Vagina (tissue), 2 donors: ENCODE measurements at regions not wholly inside any gene's neighbourhood (a gene's known extent, or its start where the extent isn't known, plus 50 kb on each side); places are given as distances from the start of the nearest gene placed in this dataset.
A peak's percentile ranks its signal among the peaks of the same experiment; 100 is the strongest.

ENCODE experiments used
- DNase-seq, 2 donors: peaks; one replicate each; pipeline ENCODE4 v3.0.0-alpha.2; 2017; ENCODE audit errors: extremely low spot score in 2 of 2
- H3K27ac ChIP-seq: fragments of 200-600 bp; sonication (generic); one replicate; pipeline ENCODE4 v1.5.1; 2019
- H3K27me3 ChIP-seq: fragments of 200-600 bp; sonication (generic); one replicate; pipeline ENCODE4 v1.5.1; 2019
- H3K36me3 ChIP-seq, 2 donors: fragments of 200-600 bp; sonication (generic); one replicate each; pipeline ENCODE4 v1.5.1; 2017 to 2019
- H3K4me1 ChIP-seq: fragments of 200-600 bp; sonication (generic); one replicate; pipeline ENCODE4 v1.5.1; 2019
- H3K4me3 ChIP-seq, 2 donors: fragments of 200-600 bp; sonication (generic); 1 replicate in 1 of 2; 2 replicates in 1 of 2; pipeline ENCODE4 v1.5.1; 2016 to 2019
- H3K9me3 ChIP-seq: fragments of 200-600 bp; sonication (generic); one replicate; pipeline ENCODE4 v1.5.1; 2019
- POLR2A ChIP-seq, 2 donors: fragments of 450-650 bp; IDR thresholded peaks; one replicate each; pipeline ENCODE4 v1.6.1; 2017; ENCODE audit warnings: antibody characterized with exemption in 2 of 2, mild to moderate bottlenecking in 2 of 2, moderate library complexity in 2 of 2
- POLR2AphosphoS5 ChIP-seq, 2 donors: sonication (generic); formaldehyde crosslinking; IDR thresholded peaks; one replicate each; pipeline ENCODE4 v1.9.0; 2017; ENCODE audit warnings: antibody characterized with exemption in 2 of 2, mild to moderate bottlenecking in 2 of 2, low read depth in 1 of 2; ENCODE audit not compliant: insufficient read depth in 1 of 2
- intact Hi-C: fragments of 100-400 bp; cut with DNase I; formaldehyde crosslinking; loops from one replicate; pipeline ENCODE4 v1.15.1; 2023
- TF ChIP-seq, protein P1 (sequence below), 3 experiments: fragments of 450-650 bp in 2 of 3; fragments of 200-600 bp in 1 of 3; sonication (generic) in 1 of 3; IDR thresholded peaks; one replicate each; pipeline ENCODE4 v1.5.1; 2017 to 2019; ENCODE audit warnings: antibody characterized with exemption in 3 of 3, mild to moderate bottlenecking in 2 of 3, moderate library complexity in 2 of 3

DNA sequence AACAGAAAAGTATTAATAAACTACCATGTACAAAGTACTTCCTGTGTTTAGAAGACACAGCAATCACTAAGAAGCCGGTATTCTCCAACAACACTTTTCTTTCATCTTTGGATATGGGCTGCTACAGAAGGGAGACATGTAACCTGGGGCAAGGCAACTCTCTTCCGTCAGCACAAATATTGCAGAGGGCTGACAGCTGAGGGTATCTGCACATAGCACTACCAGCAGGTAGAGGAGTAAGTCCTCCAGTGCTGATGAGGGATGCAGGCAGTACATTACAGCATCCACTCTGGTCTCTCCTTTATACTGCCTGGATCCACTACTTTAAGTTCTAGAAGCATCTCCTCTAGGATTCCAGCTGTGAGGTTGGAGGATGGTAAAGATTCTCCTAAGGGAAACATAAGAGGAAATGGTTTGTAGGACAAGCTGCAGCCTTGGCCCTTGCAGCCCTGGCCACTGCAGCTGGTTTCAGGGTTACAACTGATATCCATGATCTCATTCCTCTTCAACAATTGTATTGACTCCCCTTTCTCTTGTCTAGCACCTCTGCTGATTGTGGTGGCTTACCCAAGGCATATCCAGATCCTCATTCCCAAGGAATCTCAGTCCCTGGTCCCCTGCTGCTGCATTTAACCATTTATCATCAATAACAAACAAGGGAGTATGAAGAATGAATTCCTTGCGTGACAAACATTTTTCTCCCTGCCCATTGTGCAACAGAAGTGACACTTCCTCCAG, 110.7 kb upstream of the ADGRF1 start:
- no peaks in the 10 kb centered on the region for H3K9me3 ChIP-seq
- DNase-seq: peak in 1 of 2 donors; percentile 22
- H3K4me3 ChIP-seq: no peak overlapping the region
- TF ChIP-seq POLR2A (IDR thresholded peaks at IDR 0.05) (no peak), POLR2AphosphoS5 (IDR thresholded peaks at IDR 0.05; ENCODE audit: insufficient read depth in 1 of 2, low read depth in 1 of 2) (no peak)
- TF ChIP-seq, protein P1, sequence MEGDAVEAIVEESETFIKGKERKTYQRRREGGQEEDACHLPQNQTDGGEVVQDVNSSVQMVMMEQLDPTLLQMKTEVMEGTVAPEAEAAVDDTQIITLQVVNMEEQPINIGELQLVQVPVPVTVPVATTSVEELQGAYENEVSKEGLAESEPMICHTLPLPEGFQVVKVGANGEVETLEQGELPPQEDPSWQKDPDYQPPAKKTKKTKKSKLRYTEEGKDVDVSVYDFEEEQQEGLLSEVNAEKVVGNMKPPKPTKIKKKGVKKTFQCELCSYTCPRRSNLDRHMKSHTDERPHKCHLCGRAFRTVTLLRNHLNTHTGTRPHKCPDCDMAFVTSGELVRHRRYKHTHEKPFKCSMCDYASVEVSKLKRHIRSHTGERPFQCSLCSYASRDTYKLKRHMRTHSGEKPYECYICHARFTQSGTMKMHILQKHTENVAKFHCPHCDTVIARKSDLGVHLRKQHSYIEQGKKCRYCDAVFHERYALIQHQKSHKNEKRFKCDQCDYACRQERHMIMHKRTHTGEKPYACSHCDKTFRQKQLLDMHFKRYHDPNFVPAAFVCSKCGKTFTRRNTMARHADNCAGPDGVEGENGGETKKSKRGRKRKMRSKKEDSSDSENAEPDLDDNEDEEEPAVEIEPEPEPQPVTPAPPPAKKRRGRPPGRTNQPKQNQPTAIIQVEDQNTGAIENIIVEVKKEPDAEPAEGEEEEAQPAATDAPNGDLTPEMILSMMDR (IDR thresholded peaks at IDR 0.05): no peak
- intact Hi-C loops: no loop called here
- H3K36me3 ChIP-seq: no peaks in the 10 kb centered on the region
- no peaks in the 10 kb centered on the region for H3K4me1 ChIP-seq
- no peak overlapping the region for H3K27ac ChIP-seq
- no peaks in the 10 kb centered on the region for H3K27me3 ChIP-seq

DNA sequence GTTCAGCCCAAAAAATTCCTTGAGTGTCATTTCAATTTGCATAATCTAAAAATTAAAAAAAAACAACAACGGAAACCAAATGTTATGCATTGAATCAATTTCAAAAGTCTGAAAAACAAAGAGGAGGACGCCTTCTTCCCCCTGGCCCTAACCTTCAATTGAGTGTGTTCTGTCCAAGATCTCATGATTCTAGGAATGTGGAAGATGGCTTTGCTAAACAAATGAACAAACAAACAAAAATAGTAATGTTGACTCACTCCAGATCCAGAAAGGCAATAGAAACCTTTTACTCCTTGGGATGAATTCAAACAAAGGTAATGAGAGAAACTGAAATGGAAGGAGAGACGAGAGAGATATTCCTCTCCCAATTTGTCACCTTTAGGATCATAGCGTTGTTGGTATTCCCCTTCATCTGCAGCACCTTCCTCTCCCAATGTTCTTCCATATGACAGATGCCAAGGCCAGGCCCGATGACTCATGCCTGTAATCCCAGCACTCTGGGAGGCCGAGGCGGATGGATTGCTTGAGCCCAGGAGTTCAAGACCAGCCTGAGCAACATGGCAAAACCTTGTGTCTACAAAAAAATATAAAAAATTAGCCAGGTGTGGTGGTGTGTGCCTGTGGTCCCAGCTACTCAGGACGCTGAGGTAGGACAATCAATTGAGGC, 109.2 kb upstream of the ADGRF1 start:
- peaks cover 7% of the 10 kb centered on the region for H3K4me1 ChIP-seq

DNA sequence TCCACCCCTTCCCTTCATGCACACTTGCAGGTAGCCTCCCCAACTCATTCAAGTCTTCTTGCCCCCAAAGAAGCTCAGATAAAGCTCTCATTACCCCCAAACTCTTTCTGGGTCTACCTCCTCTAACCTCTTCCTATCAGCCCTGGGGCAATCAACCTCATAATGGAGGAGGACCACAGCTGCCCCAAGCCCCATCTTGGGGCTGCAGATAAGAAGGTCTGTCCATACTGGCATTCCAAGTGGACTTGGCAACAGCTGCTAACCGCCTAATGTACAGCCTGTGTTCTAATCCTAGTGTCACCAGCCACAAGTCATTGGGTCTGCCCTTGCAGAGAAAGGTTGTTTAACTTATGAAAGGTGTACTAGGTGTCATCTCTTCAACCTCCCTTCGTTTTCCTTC, 107.4 kb upstream of the ADGRF1 start:
- DNase-seq: no peak

More for the DNA sequence above, 109.2 kb upstream of the ADGRF1 start:
- intact Hi-C loops: no loop called here
- Histone ChIP-seq H3K4me3 (no peak overlapping the region), H3K36me3 (no peaks in the 10 kb centered on the region), H3K27ac (no peak overlapping the region), H3K9me3 (no peaks in the 10 kb centered on the region), H3K27me3 (no peaks in the 10 kb centered on the region)
- DNase-seq: no peak
- TF ChIP-seq, protein P1 (IDR thresholded peaks at IDR 0.05): no peak
- TF ChIP-seq POLR2AphosphoS5 (IDR thresholded peaks at IDR 0.05; ENCODE audit: insufficient read depth in 1 of 2, low read depth in 1 of 2) (no peak), POLR2A (IDR thresholded peaks at IDR 0.05) (no peak)

DNA sequence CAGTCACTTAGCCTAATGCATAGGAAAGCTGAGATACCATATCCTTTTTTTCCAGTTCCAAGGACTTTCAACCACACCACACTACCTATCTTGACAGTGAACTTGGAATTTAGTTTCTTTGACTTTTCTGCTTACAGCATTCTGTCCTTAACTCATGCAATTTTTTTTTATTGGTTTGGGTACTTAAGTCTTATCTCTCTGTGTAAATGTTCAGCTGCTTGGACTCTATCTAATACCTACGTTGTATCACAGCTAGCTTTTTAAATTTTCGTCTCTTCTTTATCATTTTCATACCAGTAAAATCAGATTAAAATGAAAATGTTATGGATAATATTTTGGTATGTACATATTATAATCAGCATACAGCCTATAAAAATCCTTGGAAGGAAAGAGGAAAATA, 106.9 kb upstream of the ADGRF1 start:
- peaks cover 8% of the 10 kb centered on the region for H3K4me1 ChIP-seq
- H3K36me3 ChIP-seq: no peaks in the 10 kb centered on the region
- no peak overlapping the region for H3K4me3 ChIP-seq
- no peak for DNase-seq
- no peaks in the 10 kb centered on the region for H3K27me3 ChIP-seq
- no peak overlapping the region for H3K27ac ChIP-seq
- H3K9me3 ChIP-seq: no peaks in the 10 kb centered on the region
- intact Hi-C loops: no loop called here
- no peak for TF ChIP-seq POLR2AphosphoS5 (IDR thresholded peaks at IDR 0.05; ENCODE audit: insufficient read depth in 1 of 2, low read depth in 1 of 2)
- TF ChIP-seq, protein P1 (IDR thresholded peaks at IDR 0.05): no peak
- TF ChIP-seq POLR2A (IDR thresholded peaks at IDR 0.05): no peak

More for the DNA sequence above, 107.4 kb upstream of the ADGRF1 start:
- Histone ChIP-seq H3K36me3 (no peaks in the 10 kb centered on the region), H3K27me3 (no peaks in the 10 kb centered on the region), H3K4me1 (peaks cover 8% of the 10 kb centered on the region), H3K27ac (no peak overlapping the region), H3K9me3 (no peaks in the 10 kb centered on the region), H3K4me3 (no peak overlapping the region)
- intact Hi-C loops: no loop called here
- TF ChIP-seq POLR2AphosphoS5 (IDR thresholded peaks at IDR 0.05; ENCODE audit: insufficient read depth in 1 of 2, low read depth in 1 of 2) (no peak), POLR2A (IDR thresholded peaks at IDR 0.05) (no peak)
- TF ChIP-seq, protein P1 (IDR thresholded peaks at IDR 0.05): no peak

DNA sequence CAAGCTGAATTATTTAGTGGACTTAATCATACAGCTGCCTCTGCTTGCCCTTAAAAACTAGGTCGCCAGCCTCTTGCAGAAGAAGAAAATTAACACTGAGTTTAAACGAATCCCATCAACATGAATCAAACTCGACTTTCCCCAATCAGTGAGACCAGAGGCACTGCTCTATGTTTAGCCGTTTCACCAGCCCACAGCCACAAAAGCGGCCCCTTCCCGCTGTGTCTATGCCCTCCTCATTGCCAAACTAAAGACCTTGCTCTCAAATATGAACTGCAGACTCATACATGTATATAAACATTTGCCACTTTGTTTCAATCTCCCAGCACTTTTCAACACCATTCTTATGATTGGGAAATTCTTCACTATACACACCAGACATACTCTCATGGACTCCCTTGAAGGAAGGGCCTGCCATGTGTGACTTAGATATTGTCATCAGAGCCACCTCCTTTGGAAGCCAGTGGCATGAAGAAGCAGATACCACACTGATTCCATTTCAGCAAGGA, 105.8 kb upstream of the ADGRF1 start:
- peaks cover 8% of the 10 kb centered on the region for H3K4me1 ChIP-seq
- no peak overlapping the region for H3K27ac ChIP-seq
- no peaks in the 10 kb centered on the region for H3K36me3 ChIP-seq
- intact Hi-C loops: no loop called here
- DNase-seq: no peak
- H3K4me3 ChIP-seq: no peak overlapping the region
- TF ChIP-seq POLR2AphosphoS5 (IDR thresholded peaks at IDR 0.05; ENCODE audit: insufficient read depth in 1 of 2, low read depth in 1 of 2): no peak
- TF ChIP-seq, protein P1 (IDR thresholded peaks at IDR 0.05): no peak
- TF ChIP-seq POLR2A (IDR thresholded peaks at IDR 0.05): no peak
- H3K9me3 ChIP-seq: no peaks in the 10 kb centered on the region
- no peaks in the 10 kb centered on the region for H3K27me3 ChIP-seq
